ENCODE measurements at regions not wholly inside any gene's neighbourhood (a gene's known extent, or its start where the extent isn't known, plus 50 kb on each side); places are given as distances from the start of the nearest gene placed in this dataset.
"Not testable (repeated sequence)": the region's sequence is repeated elsewhere in the genome, so short reads cannot be mapped to it uniquely, and the experiment has no call there.

GRCh38 chr1:177891809-177892208, 78.0 kb downstream of the SEC16B start:
- DNase-seq: no peak

DNA sequence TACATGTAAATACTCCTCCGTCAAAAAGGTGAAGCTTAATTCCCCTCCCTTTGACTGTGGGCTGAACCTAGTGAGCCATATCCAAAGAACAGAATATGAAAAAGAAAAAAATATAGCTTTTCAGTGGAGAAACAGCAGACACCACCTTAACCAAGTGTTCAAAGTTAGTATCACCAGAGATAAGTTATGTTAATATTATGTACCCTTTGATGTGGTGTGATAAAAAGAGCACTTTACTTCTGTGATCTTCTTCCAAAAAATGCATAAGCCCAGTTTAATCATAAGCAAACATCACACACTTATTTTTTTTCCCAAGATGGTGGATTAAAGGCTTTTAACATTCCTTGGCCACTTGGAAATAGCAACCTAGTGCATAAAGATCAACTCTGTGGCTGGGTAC, 79.4 kb downstream of the SEC16B start:
- DNase-seq: no peak

DNA sequence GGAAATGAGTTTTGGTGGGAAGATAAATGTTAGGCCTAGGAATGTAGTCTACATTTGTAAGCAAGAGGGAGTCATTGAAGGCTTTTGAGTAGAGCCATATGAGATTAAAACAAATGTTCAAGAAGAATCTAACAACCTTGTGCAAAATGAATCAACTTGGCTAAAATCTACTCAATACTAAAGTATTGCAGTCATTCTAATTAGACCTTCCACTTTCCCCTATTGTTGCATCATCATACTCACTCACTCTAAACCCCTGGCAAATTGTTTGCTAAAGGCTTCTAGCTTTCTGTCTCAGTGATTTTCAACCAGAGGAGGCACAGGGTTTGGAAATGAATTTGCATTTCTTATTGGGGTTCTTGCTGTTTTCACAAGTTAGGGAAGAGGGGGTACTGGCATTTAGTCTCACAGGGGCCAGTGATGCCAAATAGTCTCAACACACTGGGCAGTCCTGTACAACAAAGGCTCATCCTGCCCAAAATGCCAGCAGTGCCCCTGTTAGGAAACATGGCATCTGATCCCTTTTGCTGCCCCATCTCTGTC, 85.3 kb downstream of the SEC16B start:
- no peak for DNase-seq

DNA sequence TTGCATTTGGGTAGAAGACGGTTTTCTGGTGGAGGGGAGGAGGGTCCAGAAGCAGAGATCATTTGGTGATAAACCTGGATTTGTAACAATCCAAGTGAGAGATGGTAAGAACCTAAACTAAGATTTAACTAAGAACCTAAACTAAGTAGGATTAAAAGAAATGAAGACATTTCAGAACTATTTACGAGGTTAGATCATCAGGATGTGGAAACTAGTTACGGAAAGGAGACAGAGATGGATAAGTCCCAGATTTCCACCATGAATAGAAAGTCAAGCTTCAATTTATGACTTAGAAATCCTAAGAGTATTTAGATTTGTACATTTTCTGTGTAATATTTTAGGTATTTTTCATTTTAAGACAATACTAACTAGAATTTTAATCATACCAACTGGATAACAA, 86.3 kb downstream of the SEC16B start:
- DNase-seq: no peak

DNA sequence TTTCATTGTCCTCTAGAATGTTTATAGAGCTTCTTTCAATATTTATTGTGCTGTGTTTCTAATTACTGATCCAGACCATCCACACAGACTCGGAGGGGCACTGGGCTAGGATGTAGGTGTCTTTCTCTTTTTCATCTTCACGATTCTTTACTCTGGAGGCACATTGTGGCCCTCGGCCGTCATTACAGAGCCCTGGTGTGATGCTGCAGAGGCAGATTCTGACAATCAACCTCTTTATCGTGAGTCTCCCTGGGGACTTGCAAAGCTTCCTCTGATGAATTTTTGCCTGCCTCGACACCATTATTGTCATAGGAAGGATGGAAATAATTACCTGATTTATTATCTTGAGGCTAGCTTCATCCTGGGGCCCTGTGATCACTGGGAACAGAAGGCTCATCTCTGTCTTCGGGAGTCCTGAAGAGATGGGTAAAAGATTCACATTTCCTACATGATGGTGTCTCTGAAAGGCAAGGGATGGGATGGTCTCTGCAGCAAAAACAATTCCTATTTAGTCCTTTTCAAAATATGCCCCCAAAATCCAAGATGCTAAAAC, 89.4 kb downstream of the SEC16B start:
- DNase-seq: no peak

GRCh38 chr1:177877086-177877485, 92.8 kb downstream of the SEC16B start:
- no peak for DNase-seq

DNA sequence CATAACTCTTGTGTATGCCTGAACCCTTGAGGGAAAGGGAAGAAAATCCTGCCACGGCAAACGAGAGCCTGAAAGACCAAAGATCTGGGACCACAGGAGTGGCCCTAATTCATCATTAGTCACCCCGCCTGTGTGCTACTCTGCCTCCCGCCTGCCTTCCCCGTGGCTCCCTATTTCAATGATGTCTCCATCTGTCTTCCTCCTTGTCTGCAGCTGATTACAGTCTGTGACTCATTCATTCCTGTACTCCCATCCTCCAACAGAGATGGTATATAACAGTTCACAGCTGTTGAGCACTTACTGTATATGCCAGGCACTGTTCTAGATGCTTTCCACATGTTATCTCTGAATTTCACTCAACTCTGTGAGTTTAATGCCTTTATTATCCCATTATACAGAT, 96.6 kb downstream of the SEC16B start:
- no peak for DNase-seq

DNA sequence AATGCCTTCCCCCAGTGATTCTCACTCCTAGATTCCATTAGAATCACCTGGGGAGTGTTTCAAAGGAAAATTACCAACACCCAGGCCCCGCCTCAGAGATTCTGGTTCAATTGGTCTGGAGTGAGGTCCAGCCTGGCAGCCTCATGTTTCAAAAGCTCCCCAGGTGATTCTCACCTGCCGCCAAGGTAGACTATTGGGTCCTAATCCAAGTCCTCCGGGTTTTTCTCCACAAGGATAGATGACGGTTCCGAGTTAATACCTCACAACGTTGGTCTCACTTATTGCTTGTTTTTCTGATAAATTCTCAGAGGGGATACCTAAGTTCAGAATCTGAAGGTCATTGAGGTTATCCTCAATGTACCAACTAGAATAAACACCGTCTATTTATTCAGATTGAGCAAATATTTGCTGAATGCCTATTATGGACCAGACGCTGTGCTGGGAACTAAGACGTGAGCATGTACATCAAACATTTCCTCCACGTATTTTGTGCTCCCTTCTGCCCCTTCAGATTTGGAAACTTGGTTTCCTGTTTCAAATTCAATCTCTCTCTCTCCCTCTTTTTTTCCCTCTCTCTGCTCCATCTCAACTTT, 97.5 kb downstream of the SEC16B start:
- no peak for DNase-seq

DNA sequence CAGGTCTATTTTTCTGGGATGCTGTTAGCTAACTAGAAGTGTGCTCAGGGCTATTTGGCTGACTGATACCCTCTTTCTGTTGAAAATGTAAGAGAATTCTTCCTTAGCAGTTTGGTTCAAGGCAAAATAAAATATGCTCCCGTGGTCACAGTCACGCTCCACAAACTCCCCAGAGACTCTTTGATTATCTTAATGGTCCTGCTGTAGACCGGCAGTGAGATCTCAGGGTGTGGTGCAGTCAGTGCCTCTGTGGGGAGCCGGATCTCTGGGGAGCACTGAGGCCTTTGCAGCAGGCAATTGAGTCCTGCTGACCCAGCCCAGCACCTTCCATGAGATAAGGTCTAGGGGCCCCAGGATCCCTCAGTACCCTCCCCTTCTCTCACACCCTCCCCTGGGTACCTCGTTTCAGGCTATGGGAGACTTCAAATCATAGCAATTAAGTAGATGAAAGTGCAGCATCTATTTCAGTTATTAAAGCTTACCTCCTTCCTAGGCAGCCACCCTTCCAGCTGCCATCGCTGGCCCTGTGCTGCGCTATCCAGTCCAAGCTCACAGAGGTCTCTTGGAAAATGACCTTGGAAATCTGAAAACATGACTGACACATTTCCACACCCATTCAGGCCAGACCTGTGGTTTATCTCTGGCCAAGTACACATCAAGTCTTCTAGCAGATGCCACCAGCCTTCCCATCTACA, 98.1 kb downstream of the SEC16B start:
- DNase-seq: no peak

GRCh38 chr1:177869586-177869985, 100.3 kb downstream of the SEC16B start:
- DNase-seq: no peak

DNA sequence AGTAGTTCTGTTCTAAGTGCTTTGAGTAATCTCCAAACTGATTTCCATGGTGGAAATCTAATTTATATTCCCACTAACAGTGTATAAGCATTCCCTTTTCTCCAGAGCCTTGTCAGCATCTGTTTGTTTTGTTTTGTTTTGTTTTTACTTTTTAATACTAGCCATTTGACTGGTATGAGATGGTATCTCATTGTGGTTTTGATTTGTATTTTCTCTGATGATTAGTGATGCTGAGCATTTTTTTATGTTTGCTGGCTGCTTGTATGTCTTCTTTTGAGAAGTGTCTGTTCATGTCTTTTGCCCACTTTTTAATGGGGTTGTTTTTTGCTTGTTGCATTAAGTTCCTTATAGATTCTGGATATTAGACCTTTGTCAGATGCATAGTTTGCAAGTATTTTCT, 100.8 kb downstream of the SEC16B start:
- DNase-seq: not testable (repeated sequence)

- no peak for DNase-seq
Observed at GRCh38 chr1:177865807-177866206, 104.1 kb downstream of the SEC16B start.

DNA sequence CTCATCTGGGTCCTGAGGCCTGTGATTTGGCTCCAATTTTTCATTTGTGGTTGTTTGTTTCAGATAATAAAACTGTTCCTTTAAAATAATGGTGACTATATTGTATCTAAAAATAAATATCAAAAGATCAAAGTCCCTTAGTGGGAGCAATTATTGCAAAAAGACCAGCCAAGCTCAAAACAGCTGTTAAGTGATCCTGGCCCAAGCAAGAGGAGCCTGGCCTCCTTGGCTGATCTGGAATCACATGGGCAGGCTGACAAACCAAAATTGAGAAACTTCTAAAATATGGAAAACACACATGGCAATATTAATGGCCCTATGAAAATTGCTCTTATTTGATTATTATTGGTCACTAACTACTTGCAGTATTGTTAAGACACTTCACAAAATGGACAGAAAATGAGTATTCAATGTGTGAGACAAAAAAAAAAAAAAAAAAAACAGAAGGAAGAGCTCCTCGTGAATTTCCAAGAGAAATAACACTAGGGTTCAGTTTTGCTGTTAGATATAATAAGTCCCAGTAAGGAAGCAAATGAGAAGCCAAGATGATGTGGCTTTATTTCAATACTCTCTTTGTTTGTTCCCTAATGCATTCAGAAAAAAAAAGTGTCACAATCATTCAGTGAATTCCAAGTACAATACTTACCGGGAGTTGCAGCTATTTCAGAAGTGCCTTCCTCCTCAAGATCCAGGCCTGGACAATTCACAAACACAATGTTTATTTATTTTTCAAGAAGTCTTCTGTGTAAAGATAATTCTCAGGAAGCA, 105.1 kb downstream of the SEC16B start:
- no peak for DNase-seq

GRCh38 chr1:177863796-177864195, 106.1 kb downstream of the SEC16B start:
- DNase-seq: no peak

DNA sequence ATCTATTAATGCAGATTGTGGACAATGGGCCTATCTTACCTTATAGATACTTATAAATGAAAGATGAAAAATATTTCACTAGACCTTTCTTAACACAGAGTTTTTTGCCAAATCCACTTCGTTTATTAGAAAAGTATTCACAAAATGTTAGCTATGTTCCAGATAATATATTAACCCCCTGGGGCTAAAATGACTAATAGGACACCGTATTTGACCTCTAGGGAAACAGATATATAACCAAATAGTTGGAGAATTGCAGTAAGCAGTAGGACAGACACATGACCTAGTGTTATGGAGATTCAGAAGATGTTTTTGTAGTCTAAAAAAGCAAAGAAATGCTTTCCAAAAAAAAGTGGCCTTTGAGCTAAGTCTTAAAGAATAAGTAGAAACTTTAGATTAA, 106.9 kb downstream of the SEC16B start:
- DNase-seq: no peak

DNA sequence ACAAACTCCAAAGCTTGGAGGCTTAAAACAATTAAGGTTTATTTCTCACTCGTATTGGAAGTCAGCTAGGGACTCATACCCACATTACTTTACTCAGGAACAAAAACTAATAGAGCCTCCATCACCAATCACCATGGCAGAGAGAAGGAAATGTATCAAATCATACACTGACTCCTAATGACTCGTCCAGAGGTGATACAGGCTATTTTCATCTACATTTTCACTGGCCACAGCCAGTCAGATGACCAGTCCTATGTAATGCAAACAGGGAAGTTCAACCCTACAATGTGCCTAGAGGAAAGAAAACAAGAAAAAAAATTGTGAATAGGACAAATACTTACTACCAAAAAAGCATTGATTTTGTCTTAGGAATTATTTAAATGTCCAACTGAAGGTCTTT, 110.3 kb downstream of the SEC16B start:
- DNase-seq: no peak

GRCh38 chr1:177858332-177858821, 111.5 kb downstream of the SEC16B start:
- no peak for DNase-seq

- DNase-seq: no peak
Observed at GRCh38 chr1:177857285-177857684, 112.6 kb downstream of the SEC16B start.

DNA sequence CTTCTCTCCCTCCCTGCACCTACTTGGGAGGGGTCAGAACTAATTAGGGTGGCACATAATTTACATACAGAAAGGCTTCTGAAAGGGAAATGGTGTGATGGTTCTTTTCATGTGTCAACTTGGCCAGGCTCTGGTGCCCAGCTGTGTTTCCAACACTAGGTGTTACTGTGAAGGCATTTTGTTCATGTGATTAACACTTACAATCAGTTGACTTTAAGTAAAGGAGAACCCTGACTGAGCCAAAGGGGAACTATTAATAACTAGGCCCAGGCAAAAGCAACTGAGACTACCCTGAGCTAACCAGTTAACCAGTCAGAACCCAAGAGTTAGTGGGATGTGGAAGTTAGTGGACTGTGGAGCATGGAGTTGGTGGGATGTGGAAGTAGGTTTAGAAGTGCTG, 114.9 kb downstream of the SEC16B start:
- DNase-seq: no peak

- no peak for DNase-seq
Observed at GRCh38 chr1:177849579-177850290, 120.1 kb downstream of the SEC16B start.

- DNase-seq: no peak
Observed at GRCh38 chr1:177849130-177849529, 120.7 kb downstream of the SEC16B start.

DNA sequence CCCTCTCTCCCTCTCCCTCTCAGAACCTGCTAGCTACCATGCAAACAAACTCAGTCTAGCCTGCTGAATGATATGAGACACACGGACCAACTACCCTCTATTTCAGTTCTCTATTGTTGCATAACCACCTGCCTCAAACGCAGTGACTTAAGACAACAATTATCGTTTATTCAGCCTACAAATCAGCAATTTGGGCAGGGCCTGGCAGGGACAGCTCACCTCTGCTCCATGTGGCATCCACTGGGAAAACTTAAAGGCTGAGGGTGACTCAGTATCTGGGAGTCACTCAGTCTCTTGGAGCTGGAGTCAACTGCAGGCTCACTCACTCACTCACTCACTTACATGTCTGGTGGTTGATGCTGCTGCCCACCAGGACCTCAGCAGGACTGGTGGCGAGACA, 121.3 kb downstream of the SEC16B start:
- no peak for DNase-seq

All from occipital lobe (tissue), 1 donor.